ENCODE measurements at regions not wholly inside any gene's neighbourhood (a gene's known extent, or its start where the extent isn't known, plus 50 kb on each side); places are given as distances from the start of the nearest gene placed in this dataset.

DNA sequence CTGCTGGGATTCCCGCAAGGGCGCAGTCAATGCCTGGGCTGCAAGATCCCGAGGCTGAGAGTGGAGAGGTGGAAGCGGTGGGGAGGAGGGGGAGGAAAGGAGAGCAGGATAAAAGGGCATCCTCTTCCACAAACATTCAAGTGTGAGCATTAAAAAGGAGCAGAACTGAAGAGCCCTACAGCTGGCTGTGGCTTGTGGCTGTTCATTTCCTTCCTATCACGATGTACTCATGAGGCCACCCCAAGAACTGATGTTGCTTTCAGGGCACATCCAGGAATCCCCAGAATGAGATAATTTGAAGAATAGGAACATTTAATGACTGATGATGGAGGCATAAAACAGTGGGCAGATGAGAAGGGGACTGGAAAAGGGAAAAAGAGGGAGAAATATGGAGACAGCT lies 230.8 kb upstream of the SMIM21 start:
- TF ChIP-seq, protein P1, sequence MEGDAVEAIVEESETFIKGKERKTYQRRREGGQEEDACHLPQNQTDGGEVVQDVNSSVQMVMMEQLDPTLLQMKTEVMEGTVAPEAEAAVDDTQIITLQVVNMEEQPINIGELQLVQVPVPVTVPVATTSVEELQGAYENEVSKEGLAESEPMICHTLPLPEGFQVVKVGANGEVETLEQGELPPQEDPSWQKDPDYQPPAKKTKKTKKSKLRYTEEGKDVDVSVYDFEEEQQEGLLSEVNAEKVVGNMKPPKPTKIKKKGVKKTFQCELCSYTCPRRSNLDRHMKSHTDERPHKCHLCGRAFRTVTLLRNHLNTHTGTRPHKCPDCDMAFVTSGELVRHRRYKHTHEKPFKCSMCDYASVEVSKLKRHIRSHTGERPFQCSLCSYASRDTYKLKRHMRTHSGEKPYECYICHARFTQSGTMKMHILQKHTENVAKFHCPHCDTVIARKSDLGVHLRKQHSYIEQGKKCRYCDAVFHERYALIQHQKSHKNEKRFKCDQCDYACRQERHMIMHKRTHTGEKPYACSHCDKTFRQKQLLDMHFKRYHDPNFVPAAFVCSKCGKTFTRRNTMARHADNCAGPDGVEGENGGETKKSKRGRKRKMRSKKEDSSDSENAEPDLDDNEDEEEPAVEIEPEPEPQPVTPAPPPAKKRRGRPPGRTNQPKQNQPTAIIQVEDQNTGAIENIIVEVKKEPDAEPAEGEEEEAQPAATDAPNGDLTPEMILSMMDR (IDR thresholded peaks at IDR 0.05): no peak
- TF ChIP-seq EZH2 (IDR thresholded peaks at IDR 0.05) (no peak), EZH2phosphoT487 (IDR thresholded peaks at IDR 0.05) (no peak)
